ENCODE measurements at regions not wholly inside any gene's neighbourhood (a gene's known extent, or its start where the extent isn't known, plus 50 kb on each side); places are given as distances from the start of the nearest gene placed in this dataset.
"Not testable (repeated sequence)": the region's sequence is repeated elsewhere in the genome, so short reads cannot be mapped to it uniquely, and the experiment has no call there.

DNA sequence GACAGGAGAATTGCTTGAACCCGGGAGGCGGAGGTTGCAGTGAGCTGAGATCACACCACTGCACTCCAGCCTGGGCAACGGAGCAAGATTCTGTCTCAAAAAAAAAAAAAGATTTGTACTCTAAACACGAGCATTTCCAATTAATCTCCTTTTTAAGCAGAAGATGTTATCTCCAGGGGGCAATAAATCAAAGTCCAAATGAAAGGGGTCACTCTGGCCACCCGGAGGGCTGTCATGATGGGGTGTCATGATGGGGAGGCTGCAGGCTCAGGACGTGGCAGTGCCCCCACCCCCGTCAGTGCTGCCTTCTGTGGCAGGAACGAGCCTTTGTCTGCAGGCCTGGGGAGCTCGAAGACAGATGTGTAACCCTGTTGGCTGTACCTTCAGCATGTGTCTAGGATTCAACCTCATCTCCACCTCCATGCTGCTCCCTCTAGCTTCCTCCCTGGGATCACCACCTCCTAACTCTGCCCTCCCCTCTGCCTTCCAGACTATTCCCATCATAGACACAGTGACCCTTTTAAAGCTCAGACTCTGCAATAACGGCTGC, 76.9 kb upstream of the YWHAQ start:
- DNase-seq (ENCODE audit: low read depth in 4 of 4, low spot score in 3 of 4) = no peak

DNA sequence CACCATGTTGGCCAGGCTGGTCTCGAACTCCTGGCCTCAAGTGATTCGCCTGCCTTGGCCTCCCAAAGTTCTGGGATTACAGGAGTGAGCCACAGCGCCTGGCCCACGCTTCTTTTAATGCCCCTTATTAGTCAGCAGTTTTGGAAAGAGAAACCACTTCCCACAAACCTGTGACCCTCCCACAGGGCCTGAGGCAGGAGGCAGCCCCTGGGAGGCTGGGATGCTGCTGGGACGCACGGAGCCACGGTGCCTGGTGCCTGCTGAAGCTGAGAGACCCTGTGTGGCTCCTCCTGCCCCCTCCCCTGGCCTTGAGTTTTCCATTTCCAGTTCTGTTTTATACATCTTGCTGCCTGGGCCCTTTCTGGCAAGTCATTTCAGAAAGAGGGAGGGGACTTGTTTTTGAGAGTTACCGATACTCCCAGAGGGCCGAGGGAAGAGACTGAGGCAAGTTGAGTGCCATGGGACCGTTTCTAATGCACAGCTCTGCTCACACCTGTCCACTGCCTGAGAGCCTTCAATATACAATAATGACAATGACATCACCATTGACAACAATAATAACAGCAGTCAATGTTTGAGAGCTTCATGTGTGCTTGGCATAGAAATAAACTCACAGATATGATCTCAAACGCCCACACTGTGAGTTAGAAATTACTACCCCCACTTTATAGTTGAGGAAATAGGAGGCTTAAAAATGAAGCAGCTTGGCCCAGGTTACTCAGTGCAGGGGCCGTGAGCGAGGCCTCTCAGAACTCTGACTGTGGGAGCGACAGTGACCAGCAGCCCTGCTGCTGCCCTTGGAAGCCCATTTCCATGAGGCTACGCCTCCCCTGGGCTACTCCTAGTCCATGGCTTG, 78.1 kb upstream of the YWHAQ start:
- DNase-seq (ENCODE audit: low read depth in 4 of 4, low spot score in 3 of 4) = no peak

DNA sequence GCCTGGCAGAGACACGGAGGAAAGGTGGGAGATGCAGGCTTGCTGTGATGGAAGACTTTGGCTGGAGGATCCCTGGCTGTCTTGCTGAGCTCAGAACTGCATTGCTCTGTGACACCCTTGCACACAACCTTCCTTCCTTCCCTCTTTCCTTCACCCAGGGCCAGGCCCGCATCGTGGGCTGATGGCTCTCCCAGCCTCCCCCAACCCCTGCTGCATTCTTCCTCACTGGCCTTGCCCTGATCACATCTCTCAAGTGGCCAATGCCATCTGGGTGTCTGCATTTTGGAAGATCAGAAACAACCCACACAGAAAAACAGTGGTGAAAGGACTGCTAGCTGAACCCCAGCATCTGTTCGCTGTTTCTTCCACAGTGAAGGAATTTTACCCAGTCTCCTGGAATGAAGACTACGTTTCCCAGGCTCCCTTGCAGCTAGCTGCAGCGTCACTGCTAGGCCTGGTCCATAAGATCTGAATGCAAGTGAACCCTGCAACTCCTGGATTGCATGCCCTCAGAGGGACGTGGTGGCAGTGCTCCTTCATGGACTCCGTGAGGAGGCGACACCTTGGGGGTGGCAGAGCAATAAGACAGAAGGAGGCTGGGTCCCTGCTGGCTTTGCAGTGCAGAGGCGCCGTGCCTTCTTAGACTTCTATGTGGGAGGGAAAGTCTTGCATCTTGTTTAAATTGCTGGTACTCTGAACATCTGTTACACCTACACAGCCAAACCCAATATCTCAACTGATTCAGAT, 78.9 kb upstream of the YWHAQ start:
- no peak for DNase-seq (ENCODE audit: low read depth in 4 of 4, low spot score in 3 of 4)

DNA sequence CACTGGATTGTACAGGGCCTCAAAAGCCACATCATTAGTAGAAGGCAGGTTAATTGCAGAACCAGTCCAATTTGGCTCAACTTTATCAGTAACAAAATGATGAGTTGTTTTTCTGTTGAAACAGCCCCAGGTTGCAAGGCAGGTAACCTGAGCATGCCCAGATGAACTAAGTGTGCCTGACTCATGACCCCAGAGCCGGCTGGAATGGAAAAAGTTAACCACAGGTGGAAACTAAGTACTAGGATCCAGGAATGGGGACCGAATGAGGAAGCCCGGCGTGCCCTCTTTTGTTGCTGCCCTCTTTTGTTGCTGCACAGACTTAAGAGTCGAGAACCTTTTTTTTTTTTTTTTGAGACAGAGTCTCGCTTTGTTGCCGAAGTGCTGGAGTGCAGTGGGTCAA, 79.5 kb upstream of the YWHAQ start:
- no peak for DNase-seq (ENCODE audit: low read depth in 4 of 4, low spot score in 3 of 4)

DNA sequence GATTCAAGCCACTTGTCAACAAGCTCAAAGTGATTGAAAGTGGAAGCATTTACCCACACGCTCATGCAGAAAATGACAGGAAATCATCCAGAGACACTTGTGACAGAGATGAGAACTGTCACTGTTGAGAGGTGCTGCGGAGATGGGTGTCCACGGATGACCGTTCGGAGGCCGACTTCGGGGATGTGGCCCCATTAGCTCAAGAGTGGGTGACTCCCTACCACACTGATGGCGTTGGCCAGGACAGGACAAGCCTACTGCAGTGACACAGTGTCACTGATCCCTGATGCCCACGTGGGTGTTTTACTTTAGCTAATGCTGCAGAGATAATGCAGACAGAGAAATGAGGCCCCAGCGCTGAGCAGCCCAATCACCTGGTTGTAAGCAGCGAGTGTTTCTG, 81.5 kb upstream of the YWHAQ start:
- DNase-seq (ENCODE audit: low read depth in 4 of 4, low spot score in 3 of 4) = no peak

DNA sequence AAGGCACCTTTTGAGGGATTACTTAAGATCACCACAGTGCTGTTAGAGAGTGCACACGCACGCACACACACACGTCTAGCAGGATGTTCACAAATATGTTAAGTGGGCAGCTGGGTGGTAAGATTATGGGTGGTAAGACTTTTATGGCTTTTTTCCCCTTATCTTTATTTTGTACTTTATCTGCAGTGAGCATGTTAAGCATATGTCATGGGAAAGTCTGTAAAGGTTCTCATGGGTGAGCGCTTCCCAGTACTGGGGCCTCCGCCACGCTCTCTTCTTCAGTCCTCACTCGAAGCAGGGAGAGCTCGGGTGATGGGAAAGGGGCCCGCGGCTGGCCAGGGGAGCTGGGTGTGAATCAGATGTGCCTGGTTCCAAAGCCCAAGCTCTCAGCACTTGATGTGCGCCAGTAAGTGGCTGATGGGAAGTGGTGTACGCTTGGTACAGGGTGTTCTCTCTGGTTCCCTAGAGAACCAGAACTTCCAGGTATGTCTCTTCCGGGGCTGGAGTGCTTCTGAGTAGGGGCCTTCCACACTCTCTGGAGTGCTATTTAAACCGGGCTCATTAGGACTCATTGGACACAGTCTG, 83.9 kb upstream of the YWHAQ start:
- no peak for DNase-seq (ENCODE audit: low read depth in 4 of 4, low spot score in 3 of 4)

DNA sequence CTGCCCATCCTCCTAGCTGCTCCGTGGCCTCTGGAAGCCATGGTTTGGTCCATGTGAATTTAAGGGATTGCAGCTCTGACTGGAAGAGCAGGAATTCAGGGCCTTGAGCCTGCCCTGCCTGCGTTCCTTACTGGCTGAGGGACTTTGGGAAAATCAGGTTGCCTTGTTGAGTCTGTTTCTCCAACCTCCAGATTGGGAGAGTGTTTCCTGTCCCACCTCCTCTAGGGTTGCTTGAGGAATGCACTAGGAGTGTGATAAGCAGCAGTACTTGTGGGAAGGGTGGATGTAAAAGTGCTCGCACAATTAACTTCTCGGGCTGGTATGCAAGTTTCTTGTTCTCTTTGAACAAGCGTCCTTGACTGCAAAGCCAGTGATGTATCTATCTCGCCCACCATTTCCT, 84.4 kb upstream of the YWHAQ start:
- no peak for DNase-seq (ENCODE audit: low read depth in 4 of 4, low spot score in 3 of 4)

DNA sequence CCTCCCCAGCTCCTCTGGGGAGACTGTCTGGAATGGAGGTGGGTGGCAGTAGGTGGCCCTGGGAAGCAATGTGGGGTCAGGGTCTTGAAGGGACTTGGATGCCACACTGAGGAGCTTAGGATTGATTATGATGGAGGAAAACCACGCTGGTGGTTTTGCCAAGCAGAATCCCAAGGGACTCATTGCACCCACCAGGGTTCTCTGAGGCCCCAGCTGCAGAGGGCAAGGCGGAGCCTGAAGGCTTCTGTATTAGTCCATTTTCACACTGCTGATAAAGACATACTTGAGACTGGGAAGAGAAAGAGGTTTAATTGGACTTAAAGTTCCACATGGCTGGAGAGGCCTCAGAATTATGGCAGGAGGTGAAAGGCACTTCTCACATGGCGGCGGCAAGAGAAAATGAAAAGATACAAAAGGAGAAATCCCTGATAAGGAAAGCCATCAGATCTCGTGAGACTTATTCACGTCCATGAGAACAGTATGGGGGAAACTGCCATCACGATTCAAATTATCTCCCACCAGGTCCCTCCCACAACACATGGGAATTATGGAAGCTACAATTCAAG, 87.2 kb upstream of the YWHAQ start:
- no peak for DNase-seq (ENCODE audit: low read depth in 4 of 4, low spot score in 3 of 4)

DNA sequence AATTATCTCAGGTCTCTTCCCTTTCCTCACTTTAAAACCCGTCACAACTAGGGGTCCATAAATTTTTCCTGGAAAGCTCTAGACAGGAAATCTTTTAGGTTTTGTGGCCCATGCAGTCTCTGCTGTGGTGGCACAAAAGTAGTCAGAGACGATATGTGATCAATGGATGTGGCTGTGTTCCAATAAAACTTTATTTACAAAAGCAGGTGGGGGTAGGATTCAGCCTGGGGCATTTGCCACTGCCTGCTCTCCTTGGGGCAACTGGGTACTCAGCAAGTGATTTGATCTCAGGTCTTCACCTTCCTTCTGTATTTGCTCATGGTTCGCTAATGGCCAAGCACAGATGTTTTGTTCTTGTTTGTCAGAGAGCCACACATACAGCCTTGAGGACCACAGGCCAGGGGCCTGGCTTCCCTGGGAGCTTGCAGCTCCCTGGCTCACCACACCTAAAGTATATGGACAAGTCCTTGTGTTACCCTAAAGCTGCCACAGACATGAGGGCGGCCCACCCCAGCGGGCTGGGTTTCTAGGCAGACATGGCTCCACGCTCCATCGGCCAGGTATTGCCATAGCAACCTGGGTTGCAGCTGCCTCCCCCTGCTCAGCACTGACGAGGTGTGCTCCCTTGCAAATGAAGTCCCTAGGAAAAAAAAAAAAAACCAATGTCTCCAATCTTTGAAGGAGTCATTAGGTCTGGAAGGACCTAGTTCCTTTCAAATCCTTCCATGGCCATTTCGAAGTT, 89.7 kb upstream of the YWHAQ start:
- peak in 2 of 4 donors; percentile 27 to 48 for DNase-seq (ENCODE audit: low read depth in 4 of 4, low spot score in 3 of 4)

DNA sequence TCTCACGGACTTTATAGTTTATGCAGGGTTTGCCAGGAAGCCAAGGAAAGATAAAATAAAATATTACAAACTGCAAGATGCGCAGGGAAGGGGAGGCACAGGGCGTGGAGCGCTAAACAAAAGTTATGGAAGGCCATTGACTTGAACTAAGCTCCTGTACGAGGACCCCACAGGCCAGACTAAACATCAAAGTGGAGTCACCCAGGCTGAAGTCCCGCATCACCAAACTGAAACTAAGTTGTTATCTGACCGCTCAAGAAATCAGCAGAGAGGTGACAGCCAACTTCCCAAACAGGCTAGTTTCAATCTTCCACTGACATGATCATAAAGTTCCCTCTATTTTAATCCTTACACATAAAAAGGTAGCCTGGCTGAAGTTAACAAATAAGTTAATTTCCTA, 90.5 kb upstream of the YWHAQ start:
- DNase-seq (ENCODE audit: low read depth in 4 of 4, low spot score in 3 of 4) = no peak

DNA sequence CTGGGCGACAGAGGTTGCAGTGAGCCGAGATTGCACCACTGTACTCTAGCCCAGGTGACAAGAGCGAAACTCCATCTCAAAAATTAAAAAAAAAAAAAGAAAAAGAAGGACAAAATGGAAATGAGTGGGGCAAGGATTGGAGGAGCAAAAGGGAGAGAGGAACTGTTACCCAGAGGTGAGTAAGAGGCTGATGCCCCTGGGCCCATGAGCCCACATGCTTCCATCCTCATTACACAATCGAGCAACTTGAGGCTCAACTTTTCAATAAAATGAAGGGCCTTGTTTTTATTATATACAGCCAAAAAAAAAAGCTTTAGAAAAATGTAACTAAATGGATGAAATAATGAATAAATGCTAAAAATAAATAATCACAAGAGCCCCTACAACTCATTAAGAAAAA, 91.7 kb upstream of the YWHAQ start:
- no peak for DNase-seq (ENCODE audit: low read depth in 4 of 4, low spot score in 3 of 4)

DNA sequence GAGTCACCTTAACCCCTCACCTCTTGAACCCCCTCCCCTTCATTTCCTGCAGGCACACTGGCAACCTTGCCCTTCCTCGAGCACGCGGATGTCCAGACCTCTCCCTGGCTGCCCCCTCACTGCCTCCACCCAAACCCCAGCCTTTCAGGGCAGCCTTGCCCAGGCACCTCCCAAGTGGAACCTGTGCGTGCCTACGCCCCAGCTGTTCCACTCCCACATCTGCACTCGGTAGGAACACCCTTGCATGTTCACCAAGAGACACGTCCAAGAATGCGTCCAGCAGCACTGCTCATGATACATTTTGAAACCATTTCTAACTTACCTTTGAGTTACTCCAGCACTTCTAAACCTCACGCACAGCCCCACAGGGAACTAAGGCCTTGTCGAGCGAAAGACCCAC, 93.8 kb upstream of the YWHAQ start:
- no peak for DNase-seq (ENCODE audit: low read depth in 4 of 4, low spot score in 3 of 4)

DNA sequence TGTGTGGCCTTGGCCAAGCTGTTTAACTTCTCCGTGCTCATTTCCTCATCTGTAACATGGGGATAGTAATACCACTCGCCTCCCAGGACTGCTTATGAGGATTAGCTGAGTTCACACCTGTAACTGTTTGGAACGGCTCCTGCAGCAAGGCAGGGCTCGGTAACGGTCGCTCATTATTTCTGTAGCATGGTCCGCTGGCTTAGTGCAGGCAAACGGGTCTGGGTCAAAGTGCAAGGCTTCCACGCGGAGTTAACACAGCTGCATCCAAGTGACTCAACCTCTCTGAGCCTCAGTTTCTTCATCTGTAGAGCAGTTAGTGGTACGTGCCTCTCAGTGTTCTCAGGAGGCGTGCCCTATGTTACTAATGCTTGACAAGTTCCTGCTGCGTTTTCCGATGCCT, 94.3 kb upstream of the YWHAQ start:
- no peak for DNase-seq (ENCODE audit: low read depth in 4 of 4, low spot score in 3 of 4)

DNA sequence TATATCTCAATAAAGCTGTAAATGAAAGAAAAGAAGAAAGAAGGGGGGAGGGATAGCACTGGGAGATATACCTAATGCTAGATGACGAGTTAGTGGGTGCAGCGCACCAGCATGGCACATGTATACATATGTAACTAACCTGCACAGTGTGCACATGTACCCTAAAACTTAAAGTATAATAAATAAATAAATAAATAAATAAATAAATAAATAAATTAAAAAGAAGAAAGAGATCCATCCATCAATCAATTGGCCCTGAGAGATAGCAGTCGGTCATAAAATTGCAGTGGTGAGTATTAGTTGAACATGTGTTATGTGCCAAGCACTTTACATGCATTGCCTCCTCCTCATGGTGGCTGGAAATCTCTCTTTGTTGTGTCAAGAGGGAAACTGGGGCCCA, 95.2 kb upstream of the YWHAQ start:
- DNase-seq (ENCODE audit: low read depth in 4 of 4, low spot score in 3 of 4) = not testable (repeated sequence)

DNA sequence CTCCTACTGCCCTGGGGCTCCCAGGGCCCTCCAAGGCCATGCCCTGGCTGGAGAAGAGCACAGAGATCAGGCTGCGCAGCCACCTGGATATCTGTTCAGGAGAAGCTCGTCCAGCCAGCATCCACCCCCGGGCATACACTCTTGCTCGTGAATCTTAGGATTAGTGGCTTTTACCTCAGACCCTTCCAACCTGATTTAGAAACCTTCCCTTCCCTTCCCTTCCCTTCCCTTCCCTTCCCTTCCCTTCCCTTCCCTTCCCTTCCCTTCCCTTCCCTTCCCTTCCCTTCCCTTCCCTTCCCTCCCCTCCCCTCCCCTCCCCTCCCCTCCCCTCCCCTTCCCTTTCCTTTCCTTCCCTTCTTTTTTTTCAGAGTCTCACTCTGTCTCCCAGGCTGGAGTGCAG, 99.7 kb upstream of the YWHAQ start:
- DNase-seq (ENCODE audit: low read depth in 4 of 4, low spot score in 3 of 4) = not testable (repeated sequence)

DNA sequence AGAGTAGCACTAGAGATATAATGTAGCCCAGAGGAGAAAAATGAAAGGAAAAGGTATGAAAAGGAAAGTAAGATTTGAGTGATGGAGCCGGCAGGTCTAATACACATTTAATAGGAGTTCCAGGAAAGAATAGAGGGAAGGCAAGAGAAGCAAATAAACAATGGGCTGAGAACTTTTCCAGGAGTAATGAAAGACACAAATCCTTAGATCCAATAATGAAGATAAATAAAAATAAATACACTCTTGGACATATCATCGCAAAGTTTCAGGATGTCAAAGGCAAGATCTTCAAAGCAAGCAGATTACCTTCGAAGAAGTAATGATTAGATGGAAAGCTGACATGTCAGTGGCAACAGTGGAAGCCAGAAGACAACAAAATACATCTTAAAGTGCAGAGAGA, 102.0 kb upstream of the YWHAQ start:
- DNase-seq (ENCODE audit: low read depth in 4 of 4, low spot score in 3 of 4) = no peak

DNA sequence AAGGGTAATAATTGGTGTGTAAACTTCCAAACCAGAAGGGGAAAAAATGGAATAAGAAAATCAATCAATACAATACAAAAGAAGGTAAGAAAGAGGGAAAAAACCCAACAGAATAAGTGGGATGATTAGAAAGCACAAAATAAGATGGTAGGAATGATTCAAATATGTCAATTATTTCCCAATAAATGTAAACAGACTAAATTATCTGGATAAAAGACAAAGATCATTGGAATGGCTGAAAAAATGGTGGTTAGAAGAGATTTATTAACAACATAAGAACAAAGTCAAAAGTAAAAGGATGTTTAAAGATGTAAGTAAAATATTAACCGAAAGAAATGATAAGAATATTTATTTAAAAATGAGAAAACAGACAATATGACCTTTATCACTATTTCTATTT, 103.5 kb upstream of the YWHAQ start:
- no peak for DNase-seq (ENCODE audit: low read depth in 4 of 4, low spot score in 3 of 4)

DNA sequence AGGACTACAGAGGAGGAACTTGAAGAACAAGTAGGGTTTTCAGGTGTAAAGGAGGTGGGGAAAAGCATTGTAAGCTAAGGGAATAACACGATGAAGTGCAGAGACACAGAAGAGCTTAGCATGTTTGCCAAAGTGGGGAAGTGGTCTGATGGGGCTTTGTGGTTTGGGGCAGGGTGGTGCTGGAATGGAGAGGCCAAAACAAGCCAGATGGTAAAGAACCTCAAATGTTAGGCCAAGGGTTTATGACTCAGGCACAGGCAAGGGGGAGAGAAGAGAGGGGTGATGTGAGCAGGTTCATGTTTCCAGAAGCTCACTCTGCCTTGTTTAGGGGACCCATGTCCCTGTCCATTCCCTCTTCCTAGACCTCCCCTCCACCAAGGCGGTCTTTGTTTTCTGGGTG, 104.5 kb upstream of the YWHAQ start:
- DNase-seq (ENCODE audit: low read depth in 4 of 4, low spot score in 3 of 4) = no peak

DNA sequence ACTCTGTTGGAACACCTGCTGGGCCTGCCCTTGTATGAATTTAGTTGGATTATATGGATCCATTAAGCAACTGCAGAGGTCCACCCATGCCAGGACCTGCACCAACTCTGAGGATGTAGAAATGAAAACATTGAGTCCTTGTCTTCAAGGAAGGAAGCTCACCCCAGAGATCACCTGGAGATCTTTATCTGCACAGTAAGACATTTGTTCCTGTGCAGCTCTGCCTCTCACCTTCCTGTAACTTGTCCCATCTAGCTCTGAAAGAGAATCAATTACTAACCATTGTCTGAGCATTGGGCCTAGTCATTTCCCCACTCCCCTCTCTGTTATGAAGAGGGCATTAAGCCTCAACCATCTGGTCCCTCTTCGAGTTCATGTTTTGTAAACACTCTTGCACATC, 105.2 kb upstream of the YWHAQ start:
- DNase-seq (ENCODE audit: low read depth in 4 of 4, low spot score in 3 of 4) = no peak

DNA sequence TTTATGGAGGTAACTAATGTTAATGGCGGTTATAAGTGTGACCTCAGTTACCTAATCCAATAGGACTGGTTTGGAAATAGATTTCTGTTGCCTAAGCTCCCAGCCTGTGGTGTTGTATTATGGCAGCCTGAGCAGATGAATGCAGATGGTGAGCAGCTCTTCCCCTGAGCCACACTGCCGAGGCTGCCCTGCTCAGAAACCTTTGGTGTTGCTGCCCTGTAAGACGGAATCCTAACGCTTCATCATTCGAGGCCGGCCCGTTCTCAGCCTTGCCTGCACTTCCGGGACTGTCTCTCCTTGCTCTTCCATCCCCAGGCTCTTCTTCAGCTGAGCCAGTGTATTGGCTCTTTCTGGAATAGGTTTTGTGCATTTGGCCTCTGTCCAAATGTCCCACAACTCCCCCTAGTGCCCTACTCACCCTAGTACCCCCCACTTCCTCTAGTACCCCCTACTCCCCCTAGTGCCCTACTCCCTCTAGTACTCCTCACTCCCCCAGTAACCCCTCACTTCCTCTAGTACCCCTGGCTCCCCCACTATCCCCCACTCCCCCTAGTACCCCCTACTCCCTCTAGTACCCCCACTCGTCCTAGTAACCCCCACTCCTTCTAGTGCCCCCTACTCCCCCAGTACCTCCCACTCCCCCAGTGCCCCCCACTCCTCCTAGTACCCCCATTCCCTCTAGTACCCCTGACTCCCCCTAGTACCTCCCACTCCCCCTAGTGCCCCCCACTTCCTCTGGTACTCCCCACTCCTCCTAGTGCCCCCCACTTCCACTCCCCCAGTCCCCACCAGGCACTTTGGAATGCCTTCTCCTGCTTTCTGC, 106.0 kb upstream of the TAF1B start:
- no peak for DNase-seq (ENCODE audit: low read depth in 4 of 4, low spot score in 3 of 4)
